ENCODE measurements at regions not wholly inside any gene's neighbourhood (a gene's known extent, or its start where the extent isn't known, plus 50 kb on each side); places are given as distances from the start of the nearest gene placed in this dataset.

- Histone ChIP-seq H3K27me3 (ENCODE audit: control insufficient read depth in 1 of 2, insufficient read depth in 2 of 2, low read length in 2 of 2) (no peaks in the 10 kb centered on the region), H2AFZ (ENCODE audit: low read length) (no peak overlapping the region), H3K27ac (ENCODE audit: extremely low read length, insufficient read depth, low read length) (no peak overlapping the region), H3K79me2 (ENCODE audit: insufficient read depth, low read length) (no peaks in the 10 kb centered on the region), H3K36me3 (replicated peaks in 1 of 2; ENCODE audit: control insufficient read depth in 1 of 2, insufficient read depth in 2 of 2, low read length in 2 of 2) (no peaks in the 10 kb centered on the region), H3K4me1 (ENCODE audit: insufficient read depth, low read length) (no peaks in the 10 kb centered on the region), H3K9ac (ENCODE audit: insufficient read depth, low read depth, low read length) (no peak overlapping the region), H3K4me3 (replicated peaks in 1 of 3; ENCODE audit: insufficient read depth in 1 of 3, low read depth in 2 of 3, low read length in 3 of 3) (no peak overlapping the region), H3K4me2 (ENCODE audit: low read depth, low read length) (no peak overlapping the region), H4K20me1 (ENCODE audit: insufficient read depth, low read length) (no peaks in the 10 kb centered on the region), H3K9me3 (ENCODE audit: low read length) (peaks cover 16% of the 10 kb centered on the region; the same call in 1 of the 2 replicates)
- FAIRE-seq = no peak
- no TSS peak for BruUV-seq (replicated peaks)
- ATAC-seq = no peak
- WGBS (ENCODE audit: low lambda C conversion rate) = 1% methylated on average over 4 of the region's 4 CpGs
- no peak for TF ChIP-seq BRD4 (CRISPR knock-in tag; IDR thresholded peaks at IDR 0.05)
- TF ChIP-seq ZNF224 (CRISPR knock-in tag; IDR thresholded peaks at IDR 0.05) = no peak
- TF ChIP-seq HNF1A (IDR thresholded peaks at IDR 0.05; ENCODE audit: low read depth) = no peak
- no peak for TF ChIP-seq HNF1A (CRISPR knock-in tag; IDR thresholded peaks at IDR 0.05; ENCODE audit: borderline replicate concordance)
- TF ChIP-seq THRA (CRISPR knock-in tag; IDR thresholded peaks at IDR 0.05; ENCODE audit: borderline replicate concordance) = no peak
- TF ChIP-seq RXRB (CRISPR knock-in tag; IDR thresholded peaks at IDR 0.05; ENCODE audit: borderline replicate concordance) = no peak
- TF ChIP-seq RBFOX2 (IDR thresholded peaks at IDR 0.05; ENCODE audit: low read depth, low read length) = no peak
- no peak for DNase-seq (ENCODE audit: low spot score)
- intact Hi-C loops (cut with micrococcal nuclease; ENCODE audit: unreplicated experiment) (no loop called here), in situ Hi-C loops (cut with HindIII; ENCODE audit: extremely low pct_ligation_motif_present, low pct_unique_long_range_greater_than_20kb) (no loop called here)
- CTCF ChIA-PET (ENCODE audit: low intra/inter-chr PET ratio, low total read pairs) = no interaction called here
- POLR2A ChIA-PET = no interaction called here
These were observed 328.4 kb upstream of the RBFOX1 start for GRCh38 chr16:7004266-7004665.

Measured in HepG2 (cell line).